OCI-LY3 (cell line): ENCODE measurements at regions not wholly inside any gene's neighbourhood (a gene's known extent, or its start where the extent isn't known, plus 50 kb on each side); places are given as distances from the start of the nearest gene placed in this dataset.

Source experiments
- CTCF ChIP-seq: fragments of 200-600, 300-600 bp; sonication (generic); IDR thresholded peaks from 2 replicates; pipeline ENCODE4 v1.5.1; 2014; ENCODE audit warnings: antibody characterized with exemption, low read length, low read depth
- EZH2phosphoT487 ChIP-seq: fragments of 200-600 bp; shearing (Covaris generic); IDR thresholded peaks from 2 replicates; pipeline ENCODE4 v1.6.1; 2018; ENCODE audit warnings: antibody characterized with exemption, mixed run types, low read depth

- TF ChIP-seq CTCF (no peak), EZH2phosphoT487 (no peak)
Observed at GRCh38 chr10:61332581-61332980, 120.6 kb downstream of the TMEM26 start.
